HG03575 (cell line): ENCODE measurements at regions not wholly inside any gene's neighbourhood (a gene's known extent, or its start where the extent isn't known, plus 50 kb on each side); places are given as distances from the start of the nearest gene placed in this dataset.
"Not testable (repeated sequence)": the region's sequence is repeated elsewhere in the genome, so short reads cannot be mapped to it uniquely, and the experiment has no call there.

Experiments
- ATAC-seq: cut with Tn5 transposase; IDR thresholded peaks from one replicate; pipeline ENCODE4 v1.9.1; 2021; ENCODE audit not compliant: unreplicated experiment, insufficient number of reproducible peaks, low FRiP score; ENCODE audit errors: extremely low read depth

DNA sequence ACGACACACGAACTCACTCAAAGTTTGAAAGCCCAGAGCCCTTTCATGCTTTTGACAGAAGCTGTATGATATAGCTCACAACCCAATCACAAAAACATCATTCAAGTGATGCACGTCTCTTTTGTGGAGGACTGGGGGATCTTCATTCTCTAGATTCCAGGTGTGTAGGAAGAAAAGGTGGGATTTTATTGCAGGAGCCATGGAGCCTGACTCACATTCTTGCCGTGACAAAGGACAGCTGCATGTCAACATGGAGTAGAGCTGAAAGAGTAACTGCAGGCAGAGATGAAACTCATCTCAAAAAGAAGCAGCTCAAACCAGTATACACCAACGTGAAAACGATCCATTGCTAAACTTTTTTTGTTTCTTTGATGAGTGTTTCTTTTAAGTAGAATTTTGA is 50.9 kb upstream of the PDE1A start:
- ATAC-seq = no peak

DNA sequence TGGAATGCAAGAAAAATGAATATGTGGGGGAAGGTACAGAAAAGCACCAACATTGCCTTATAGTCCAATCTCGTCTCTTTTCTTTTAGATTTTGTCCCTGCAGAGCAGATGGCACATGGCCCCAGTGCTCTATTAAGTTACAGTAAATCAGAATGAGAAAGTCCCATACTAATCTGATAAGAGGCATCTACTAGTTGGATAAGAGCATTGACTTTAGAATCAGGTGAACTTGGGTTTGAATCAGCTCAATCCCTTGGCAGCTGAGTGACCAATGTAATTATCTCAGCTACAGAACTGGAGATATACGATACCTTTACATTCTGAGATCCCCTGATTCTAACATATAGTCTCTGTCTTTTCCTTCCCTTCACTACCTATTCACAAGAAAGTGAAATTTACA is 54.8 kb upstream of the PDE1A start:
- ATAC-seq = no peak

DNA sequence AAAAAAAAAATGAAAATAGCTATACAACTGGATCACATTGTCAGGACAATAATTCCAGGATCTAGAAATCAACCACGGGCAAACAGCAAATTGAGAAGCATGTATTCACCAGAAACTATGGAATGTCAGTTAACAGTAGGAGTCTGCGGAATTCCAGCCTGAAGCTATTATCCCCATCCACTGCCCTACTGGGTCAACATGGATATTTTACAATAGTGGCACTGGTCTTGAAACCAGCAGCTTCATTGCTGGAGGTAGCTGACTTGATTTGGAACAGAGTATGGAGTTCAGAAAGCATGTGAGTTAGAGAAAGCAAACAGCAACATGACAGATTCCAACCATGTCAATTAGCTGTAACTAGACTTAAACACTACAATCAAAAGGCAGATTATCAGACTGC is 55.7 kb upstream of the PDE1A start:
- ATAC-seq = no peak

DNA sequence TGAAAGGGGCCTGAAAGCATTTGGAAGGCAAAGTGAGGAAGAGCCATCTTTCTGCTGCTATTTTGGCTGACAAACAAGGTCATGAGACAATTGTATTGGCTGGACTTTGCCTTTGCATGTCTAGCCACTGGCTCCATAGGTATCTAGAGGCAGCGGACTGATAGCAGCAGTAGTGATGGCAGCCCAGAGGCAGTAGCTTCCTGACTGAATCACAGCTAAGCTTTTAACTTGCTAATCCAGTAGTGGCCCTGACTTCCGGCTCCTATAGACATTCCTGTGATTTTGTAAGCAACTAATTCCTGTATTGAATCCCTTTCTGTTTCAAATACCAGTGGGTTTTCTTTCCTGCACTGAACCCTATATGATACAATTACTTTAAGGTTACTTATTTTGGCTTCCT is 69.8 kb upstream of the PDE1A start:
- no peak for ATAC-seq

DNA sequence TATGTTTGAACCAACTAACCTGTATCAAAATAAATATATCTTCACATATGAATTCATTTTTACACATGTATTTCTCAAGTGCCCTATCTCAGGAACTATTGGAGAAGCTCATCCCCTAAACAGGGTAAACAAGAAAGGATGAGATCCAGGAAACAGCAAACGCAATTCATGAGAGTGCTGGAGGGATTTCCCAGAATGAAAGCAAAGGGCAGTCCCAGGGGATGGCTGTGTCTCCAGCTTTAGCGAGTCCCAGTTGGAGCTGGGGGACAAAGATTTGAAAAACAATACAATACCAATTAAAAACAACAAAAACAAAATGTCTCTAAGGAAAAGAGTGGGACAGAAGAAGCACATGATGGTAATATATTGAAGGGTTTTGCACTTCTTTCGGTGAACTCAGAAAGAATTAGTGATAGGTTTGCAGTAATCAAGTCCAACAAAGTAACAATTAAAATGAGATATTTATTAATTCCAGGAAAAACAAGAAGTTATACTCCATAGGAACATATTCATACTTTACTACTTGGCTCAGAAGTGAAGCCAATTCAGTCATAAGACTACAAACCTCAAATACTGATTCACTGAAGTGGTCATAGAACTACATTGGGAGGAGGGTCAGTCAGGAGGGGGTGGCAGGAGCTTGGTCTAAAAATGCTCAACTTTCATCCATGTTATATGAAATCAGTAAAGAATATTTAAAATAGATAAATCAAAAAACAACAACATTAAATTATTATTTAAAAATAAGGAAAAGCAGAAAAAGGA is 73.1 kb upstream of the PDE1A start:
- no peak for ATAC-seq

DNA sequence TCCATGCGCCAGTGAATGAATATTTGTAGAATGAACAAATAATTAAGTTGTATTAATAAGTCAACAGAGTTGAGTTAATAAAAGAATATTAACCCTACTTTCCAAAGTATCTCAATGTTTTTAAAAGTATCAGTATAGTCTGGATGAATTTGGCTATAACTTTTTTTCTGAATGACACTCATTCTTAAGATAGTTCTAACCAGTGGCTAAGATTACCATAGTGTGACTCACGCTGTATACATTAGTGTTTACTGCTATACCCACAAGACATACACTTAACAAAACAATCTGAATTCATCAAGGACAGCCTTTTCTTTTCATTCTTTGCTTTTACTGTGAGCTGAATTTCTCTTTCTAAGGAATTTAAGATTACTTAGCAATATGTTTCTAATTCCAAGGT is 77.0 kb upstream of the PDE1A start:
- ATAC-seq = no peak

DNA sequence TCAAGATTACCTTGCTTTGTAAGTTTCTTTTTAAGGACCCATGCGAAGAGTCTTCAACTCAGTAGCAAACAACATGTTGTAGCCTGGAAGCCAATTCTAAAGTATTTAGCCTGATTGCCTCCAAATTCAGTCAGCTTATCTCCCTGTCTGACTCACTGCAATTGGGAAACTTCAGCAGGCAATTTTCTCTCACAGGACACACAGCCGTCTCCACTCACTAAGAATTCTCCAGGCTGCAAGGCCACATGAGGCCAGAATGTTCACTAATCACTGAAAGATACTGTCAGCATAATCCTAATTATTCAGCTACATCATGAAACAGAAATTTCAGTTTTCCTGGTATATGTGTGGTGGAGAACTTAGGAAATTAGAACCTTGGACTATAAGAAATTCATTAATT is 78.1 kb upstream of the PDE1A start:
- ATAC-seq = no peak

DNA sequence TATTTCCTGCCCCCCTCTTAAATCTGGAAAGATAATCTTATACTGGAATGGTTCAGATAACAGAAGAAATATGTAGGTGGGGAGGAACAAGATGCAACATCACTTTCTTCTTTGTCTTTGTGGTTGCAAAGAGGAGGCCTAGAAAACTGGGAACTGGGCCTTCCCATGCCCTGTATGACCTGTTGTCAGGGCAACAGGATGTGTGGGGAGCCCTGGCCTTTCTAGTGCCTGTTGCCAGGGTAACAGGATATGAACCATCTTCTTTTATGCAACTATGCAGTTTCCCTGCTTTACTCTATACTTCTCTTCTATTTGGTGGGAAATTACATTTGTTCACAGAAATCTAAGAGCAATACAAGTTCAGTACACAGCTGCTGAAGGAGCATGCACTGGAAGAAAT is 79.8 kb upstream of the PDE1A start:
- no peak for ATAC-seq

DNA sequence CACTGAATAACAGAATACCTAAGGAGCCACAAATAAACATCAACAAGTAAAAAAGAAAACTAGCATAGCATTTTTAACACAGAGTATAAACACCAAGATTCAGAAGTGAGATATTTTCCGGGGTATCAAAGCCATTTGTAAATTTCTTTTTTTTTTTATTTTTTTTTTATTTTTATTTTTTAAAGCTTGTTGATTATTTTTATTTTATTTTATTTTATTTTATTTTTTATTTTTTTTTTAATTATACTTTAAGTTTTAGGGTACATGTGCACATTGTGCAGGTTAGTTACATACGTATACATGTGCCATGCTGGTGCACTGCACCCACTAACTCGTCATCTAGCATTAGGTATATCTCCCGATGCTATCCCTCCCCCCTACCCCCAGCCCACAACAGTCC is 81.7 kb upstream of the PDE1A start:
- not testable (repeated sequence) for ATAC-seq

DNA sequence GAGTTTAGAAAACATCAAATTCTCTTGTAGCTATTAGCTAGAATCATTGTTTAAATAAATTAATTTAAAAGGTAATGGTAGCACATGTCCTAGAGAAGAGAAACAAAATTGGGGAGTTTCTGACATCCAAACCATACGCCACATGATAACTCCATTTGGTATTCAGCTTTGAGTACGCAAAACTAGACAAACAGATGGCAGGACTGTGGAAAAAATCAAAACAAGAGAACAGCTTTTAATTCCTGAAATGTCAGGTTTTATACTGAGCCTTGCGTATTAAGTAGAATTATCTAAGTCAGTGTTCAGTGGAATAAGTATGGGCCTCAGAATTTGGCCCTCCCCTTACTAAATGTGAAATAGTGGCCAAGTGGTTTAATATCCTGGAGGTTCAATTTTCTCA is 82.4 kb upstream of the PDE1A start:
- no peak for ATAC-seq

DNA sequence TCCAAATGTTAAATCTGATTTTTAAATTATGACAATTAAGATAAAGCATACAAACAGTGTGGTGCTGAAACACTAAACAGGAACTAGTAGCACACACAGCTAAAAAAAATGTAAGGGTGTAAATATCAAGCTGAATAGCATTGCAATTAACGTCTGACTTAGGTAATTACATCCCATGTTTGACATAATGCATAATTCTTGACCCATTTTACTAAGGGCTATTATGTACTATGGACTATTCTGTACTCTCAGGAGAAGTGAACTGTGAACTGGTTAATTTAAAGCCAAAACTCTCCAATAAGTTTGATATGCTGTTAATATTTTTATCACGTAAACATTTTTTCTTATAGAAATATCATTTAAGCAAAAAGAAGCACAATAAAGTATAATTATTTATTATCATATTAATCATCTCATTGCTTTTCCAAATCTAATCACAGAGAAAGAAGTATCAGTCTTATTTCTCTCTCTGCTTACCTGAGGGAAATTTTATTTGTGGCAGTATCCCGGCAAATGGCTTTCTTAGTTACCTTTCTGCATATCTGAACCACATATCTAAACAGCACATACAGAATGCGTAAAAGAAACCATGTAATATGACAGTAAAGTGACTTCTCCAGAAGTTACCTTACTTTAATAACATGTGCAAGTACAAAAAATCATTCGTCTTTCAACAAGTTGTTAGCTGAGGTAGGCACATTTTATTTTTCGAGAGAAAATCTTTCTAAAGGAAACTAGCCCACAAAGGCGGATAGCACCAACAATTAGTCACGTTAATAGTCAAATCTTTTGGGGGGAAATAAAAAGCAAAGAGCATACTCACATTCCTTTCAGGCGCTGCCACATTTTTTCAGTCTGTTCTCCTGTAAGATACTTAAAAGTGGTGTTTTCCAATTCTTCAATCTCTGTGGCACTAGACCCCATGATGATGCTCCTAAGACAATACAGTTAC is 94.9 kb upstream of the PDE1A start:
- ATAC-seq = no peak

DNA sequence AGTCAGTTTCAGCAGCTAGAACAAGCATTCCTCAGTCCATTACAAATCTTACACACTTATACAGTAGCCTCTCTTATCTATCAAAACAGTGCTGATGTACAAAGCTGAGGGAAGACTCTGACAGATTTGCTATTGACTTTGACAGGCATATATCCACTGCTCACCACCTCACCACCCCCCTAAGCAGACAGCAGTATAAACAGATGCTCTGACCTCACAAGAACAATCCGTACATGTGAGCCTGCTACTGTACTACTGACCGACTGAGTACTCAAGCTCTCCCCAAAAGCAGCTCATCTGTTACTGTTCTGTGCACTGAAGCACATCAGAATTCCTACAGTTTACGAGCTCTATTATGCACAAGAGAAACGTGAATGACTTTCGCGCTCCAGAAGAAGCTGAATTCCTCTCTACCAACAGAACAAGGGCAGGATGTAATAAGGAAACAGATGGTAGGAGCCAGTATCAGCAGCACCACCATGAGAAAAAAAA is 95.6 kb upstream of the PDE1A start:
- ATAC-seq = no peak

DNA sequence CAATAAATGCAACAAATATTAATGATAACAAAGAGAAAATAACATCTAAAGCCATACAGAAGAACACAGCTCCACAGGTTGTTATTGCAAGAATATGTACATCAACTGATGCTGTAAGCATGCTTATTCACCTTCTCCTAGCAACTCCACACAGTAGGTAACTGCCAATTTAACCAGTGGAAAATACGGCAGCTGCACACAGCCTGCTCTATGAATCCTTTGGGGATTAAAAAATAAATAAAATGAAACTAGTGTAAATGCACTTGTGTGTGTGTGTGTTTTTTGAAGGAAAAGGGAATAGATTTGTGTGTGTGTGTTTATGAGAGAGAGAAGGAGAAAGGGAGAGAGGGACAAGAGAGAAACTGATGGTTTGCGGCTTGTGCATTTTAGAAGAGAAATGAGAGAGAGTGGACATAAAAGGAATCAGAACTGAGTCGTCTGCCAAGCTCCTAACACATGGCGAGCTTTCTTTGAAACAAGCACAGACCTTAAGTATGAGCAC is 96.2 kb upstream of the PDE1A start:
- no peak for ATAC-seq

DNA sequence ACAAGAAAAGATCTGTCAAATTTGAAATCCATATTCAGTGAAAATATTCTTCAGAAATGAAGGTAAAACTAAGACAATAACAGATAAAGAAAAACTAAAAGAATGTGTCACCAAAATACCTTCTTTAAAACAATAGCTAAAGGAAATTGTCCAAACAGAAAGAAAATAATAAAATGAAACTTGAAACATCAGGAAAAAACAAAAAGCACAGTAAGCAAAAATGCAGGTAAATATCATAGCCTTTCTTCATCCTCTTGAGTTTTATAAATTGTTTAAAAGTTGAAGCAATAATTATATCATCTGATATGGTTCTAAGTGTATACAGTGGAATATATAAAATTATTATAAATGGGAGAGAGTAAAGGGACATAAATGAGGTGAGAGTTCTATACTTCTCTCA is 103.8 kb upstream of the PDE1A start:
- ATAC-seq = no peak

DNA sequence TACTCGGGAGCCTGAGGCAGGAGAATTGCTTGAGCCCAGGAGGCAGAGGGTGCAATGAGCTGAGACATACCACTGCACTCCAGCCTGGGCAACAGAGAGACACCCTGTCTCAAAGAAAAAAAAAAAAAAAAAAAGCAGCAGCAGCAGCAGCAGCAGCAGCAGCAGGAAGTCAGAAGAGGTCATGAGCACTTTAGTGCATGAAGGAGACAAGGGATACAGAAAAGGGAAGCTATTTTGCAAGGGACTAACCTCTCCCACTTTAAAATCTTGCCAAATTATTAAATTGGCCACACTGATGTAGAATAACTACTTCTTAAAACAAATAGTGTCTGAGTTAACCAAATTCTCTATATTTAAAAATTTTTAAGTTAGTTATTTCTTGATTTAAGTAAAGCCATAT is 113.4 kb upstream of the PDE1A start:
- no peak for ATAC-seq

DNA sequence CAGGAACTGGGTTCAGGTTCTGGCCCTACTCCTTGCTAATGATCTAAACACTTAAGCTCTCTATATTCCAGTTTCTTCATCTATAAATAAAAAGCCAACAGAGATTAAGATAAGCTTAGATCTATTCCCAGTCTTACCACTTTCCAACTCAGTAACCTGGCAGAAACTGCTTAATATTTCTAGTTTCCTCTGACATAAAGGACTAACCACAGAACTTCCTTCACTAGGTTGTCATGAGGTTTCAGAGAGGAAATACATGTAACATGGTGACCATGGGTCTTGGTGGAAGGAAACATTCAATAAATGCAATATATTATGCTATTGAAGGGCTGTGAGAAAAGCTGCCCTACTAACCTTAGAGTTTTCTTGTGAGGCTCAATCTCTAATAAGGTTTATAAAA is 114.4 kb upstream of the PDE1A start:
- ATAC-seq = peak; percentile 41

DNA sequence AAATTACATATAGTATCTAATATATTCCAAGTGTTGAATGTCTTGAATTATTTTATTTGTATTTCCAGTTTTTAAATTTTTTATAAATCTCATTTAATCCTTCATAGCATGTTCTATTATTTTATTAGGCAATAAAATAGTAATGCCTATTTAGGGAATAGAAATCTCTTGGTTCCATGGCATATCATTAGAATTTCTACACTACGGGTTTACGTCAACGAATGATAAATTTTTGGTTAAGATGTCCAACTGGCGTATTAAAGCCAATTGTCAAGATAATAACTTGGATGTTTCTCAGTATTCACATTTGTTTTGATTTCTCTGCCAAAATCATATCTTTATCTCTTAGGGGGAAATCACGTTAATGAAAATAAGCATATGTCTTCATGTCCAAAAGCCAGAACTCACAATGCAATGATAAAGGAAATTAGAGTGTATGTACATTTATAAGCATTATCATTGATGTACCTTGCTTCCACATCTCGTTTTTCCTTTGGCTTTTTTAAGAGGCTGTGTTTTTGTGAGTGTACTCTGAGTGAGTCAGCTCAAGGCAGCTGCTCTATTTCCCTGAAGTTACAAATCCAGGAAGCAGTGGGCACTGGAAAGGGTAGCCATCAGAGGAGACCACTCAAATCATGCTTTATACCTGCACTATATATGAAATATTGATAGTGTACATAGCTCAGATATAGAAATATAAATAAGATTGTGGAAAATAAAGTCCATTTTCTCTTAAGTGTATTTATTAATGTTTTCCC is 115.8 kb upstream of the PDE1A start:
- no peak for ATAC-seq

DNA sequence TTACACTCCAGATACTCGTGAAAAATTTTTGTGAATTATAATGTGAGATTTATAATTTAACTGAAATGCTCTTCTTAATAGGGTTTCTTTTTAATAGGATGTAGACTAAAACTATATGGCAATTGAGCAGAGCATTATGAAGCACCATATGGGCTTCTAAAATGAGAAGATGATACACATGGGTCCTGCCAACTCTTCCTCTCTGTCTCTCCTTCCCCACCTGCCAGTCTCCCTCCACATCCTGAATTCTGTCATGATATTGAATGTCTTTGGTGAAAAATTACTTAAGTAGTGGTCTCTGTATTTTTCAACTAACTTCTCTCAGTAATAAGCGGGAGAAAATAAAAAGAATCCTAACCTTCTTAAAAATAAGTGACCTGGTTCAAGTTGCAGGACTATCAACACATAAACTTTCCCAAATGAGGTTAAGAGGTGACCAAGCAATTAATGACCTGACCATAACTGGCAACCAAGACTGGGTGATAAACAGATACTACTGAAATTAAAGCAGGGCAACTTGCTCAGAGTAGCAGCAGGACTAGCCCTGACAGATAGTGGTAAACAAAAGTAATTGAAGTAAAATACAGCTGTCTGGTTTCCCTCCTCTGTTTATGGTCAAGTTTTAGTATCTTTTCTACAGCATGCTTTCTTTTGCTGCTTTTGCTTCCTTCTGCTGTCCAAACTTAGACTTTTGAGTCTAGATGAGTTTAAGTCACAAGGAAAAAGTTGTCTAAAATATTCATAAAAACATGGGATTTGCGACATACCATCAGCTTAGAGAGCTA is 117.1 kb upstream of the PDE1A start:
- no peak for ATAC-seq
